Glutamatergic neuron (in vitro differentiated cells): ENCODE measurements at regions not wholly inside any gene's neighbourhood (a gene's known extent, or its start where the extent isn't known, plus 50 kb on each side); places are given as distances from the start of the nearest gene placed in this dataset.

Experiments
- DNase-seq: peaks from one replicate; pipeline ENCODE4 v3.0.0; 2022
- H3K27ac Mint-ChIP-seq: one replicate; pipeline ENCODE4 v1.8.0; 2020; ENCODE audit warnings: mild to moderate bottlenecking, mixed read lengths, inconsistent platforms; ENCODE audit not compliant: unreplicated experiment
- H3K27me3 Mint-ChIP-seq: one replicate; pipeline ENCODE4 v1.8.0; 2020; ENCODE audit warnings: mild to moderate bottlenecking, moderate library complexity, mixed read lengths, inconsistent platforms; ENCODE audit not compliant: unreplicated experiment
- H3K36me3 Mint-ChIP-seq: one replicate; pipeline ENCODE4 v1.8.0; 2020; ENCODE audit warnings: mild to moderate bottlenecking, mixed read lengths, inconsistent platforms; ENCODE audit not compliant: unreplicated experiment
- H3K4me1 Mint-ChIP-seq: one replicate; pipeline ENCODE4 v1.8.0; 2020; ENCODE audit warnings: mild to moderate bottlenecking, low read depth, mixed read lengths, inconsistent platforms; ENCODE audit not compliant: unreplicated experiment
- H3K4me3 Mint-ChIP-seq: one replicate; pipeline ENCODE4 v1.8.0; 2020; ENCODE audit warnings: mild to moderate bottlenecking, mixed read lengths, inconsistent platforms; ENCODE audit not compliant: unreplicated experiment
- H3K9me3 Mint-ChIP-seq: one replicate; pipeline ENCODE4 v1.8.0; 2020; ENCODE audit warnings: mild to moderate bottlenecking, moderate library complexity, mixed read lengths, inconsistent platforms; ENCODE audit not compliant: unreplicated experiment
- CTCF ChIP-seq: fragments of 200-600 bp; sonication (generic); IDR thresholded peaks from one replicate; pipeline ENCODE4 v1.5.0; 2021; ENCODE audit not compliant: partially characterized antibody, unreplicated experiment

- no peak for DNase-seq
- no peak overlapping the region for H3K4me3 Mint-ChIP-seq
- no peaks in the 10 kb centered on the region for H3K4me1 Mint-ChIP-seq
- no peaks in the 10 kb centered on the region for H3K9me3 Mint-ChIP-seq
- H3K36me3 Mint-ChIP-seq: no peaks in the 10 kb centered on the region
- no peak overlapping the region for H3K27ac Mint-ChIP-seq
- no peak for TF ChIP-seq CTCF
- no peaks in the 10 kb centered on the region for H3K27me3 Mint-ChIP-seq
These were observed 58.6 kb downstream of the TMEM17 start for GRCh38 chr2:62447411-62447810.

GRCh38 chr2:62446491-62446890 lies 59.5 kb downstream of the TMEM17 start:
- no peaks in the 10 kb centered on the region for H3K9me3 Mint-ChIP-seq
- DNase-seq: no peak
- H3K27me3 Mint-ChIP-seq: no peaks in the 10 kb centered on the region
- H3K36me3 Mint-ChIP-seq: no peaks in the 10 kb centered on the region
- H3K4me3 Mint-ChIP-seq: no peak overlapping the region
- TF ChIP-seq CTCF: no peak
- no peaks in the 10 kb centered on the region for H3K4me1 Mint-ChIP-seq
- no peak overlapping the region for H3K27ac Mint-ChIP-seq

GRCh38 chr2:62443886-62444285 lies 62.1 kb downstream of the TMEM17 start:
- no peak for DNase-seq
- H3K4me3 Mint-ChIP-seq: no peak overlapping the region
- no peaks in the 10 kb centered on the region for H3K27me3 Mint-ChIP-seq
- no peak overlapping the region for H3K27ac Mint-ChIP-seq
- no peaks in the 10 kb centered on the region for H3K9me3 Mint-ChIP-seq
- H3K36me3 Mint-ChIP-seq: no peaks in the 10 kb centered on the region
- H3K4me1 Mint-ChIP-seq: no peaks in the 10 kb centered on the region
- no peak for TF ChIP-seq CTCF

- no peaks in the 10 kb centered on the region for H3K27me3 Mint-ChIP-seq
- no peaks in the 10 kb centered on the region for H3K36me3 Mint-ChIP-seq
- no peak for TF ChIP-seq CTCF
- H3K4me3 Mint-ChIP-seq: no peak overlapping the region
- DNase-seq: no peak
- no peaks in the 10 kb centered on the region for H3K9me3 Mint-ChIP-seq
- H3K27ac Mint-ChIP-seq: no peak overlapping the region
- H3K4me1 Mint-ChIP-seq: no peaks in the 10 kb centered on the region
These were observed 62.5 kb downstream of the TMEM17 start for GRCh38 chr2:62443471-62443870.

GRCh38 chr2:62441824-62442223 lies 64.2 kb downstream of the TMEM17 start:
- no peak for TF ChIP-seq CTCF
- Mint-ChIP-seq H3K36me3 (no peaks in the 10 kb centered on the region), H3K4me3 (no peak overlapping the region), H3K9me3 (no peaks in the 10 kb centered on the region), H3K27ac (no peak overlapping the region), H3K27me3 (no peaks in the 10 kb centered on the region), H3K4me1 (no peaks in the 10 kb centered on the region)
- DNase-seq: no peak
